ENCODE measurements at regions not wholly inside any gene's neighbourhood (a gene's known extent, or its start where the extent isn't known, plus 50 kb on each side); places are given as distances from the start of the nearest gene placed in this dataset.

GRCh38 chr20:50270034-50270395, 79.4 kb downstream of the CEBPB start:
- TF ChIP-seq CTCF (conservative IDR thresholded peaks at IDR 0.05; ENCODE audit: low read length), result no peak
- TF ChIP-seq EZH2phosphoT487 (IDR thresholded peaks at IDR 0.05; ENCODE audit: borderline replicate concordance), result no peak

Measured in Loucy (cell line).